NCI-H748 treated with DMSO at 0.1 percent for 48 hours (cell line): ENCODE measurements at regions not wholly inside any gene's neighbourhood (a gene's known extent, or its start where the extent isn't known, plus 50 kb on each side); places are given as distances from the start of the nearest gene placed in this dataset.

ENCODE experiments used
- DNase-seq: peaks from one replicate; lab custom pipeline; 2025; lab: John Stamatoyannopoulos, UW

- no peak for DNase-seq
Observed at GRCh38 chr5:2912741-2913140, 161.3 kb upstream of the IRX2 start.

DNA sequence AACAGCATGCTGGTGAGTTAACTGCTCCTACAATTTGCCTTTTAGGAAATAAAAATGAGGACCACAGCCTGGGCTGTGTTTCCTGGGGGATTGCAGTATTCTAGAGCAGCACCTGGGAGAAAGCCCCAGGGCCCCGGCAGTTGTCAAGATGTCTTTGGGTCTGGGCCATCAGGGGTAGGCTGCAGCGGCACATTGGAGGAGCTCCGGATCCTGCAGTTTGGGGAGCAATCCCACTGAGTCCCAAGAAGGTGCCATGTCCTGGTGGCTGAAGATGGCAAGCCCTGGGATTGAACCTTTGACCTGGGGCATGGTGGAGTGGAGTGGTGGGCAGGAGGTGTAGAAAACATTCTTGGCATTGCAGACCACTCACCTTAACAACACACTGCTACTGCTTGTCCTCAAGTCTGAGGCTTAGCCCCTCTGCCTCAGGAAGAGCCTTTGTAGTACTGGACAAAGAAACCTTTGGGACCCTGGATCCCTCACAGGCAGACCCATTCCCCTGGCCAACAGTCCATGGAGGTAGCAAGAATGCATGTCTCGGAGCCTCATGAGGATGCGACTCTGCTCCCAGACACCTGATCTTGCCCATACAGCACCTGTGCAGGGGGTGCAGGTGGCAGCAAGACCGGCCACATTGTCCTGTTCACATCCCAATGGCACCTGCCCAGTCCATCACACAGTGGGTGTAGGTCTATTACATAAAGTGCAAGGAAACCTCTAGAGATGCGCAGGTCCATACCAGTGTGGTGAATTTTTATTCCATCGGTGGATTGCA, 159.1 kb upstream of the IRX2 start:
- DNase-seq, result no peak

GRCh38 chr5:2909035-2909434, 157.6 kb upstream of the IRX2 start:
- no peak for DNase-seq

DNA sequence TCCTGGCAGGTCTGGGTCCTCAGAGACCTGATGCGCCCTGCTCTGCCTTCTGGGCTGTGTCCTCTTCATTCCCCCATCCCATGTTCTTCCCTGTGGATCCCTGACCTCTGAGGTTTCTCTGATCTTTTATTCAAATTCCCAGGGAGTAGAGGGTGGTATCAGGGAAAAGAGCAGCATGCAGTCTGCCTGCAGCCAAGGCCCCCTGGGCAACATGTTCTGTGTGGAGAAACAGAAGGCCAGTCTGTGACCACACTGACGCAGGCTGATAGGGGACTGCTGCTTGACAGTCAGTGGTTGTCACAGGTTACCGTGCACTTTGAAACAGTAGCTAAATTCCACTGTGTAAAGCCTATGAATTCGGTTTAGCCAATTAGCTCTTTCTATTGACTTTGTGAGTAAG, 156.6 kb upstream of the IRX2 start:
- no peak for DNase-seq

DNA sequence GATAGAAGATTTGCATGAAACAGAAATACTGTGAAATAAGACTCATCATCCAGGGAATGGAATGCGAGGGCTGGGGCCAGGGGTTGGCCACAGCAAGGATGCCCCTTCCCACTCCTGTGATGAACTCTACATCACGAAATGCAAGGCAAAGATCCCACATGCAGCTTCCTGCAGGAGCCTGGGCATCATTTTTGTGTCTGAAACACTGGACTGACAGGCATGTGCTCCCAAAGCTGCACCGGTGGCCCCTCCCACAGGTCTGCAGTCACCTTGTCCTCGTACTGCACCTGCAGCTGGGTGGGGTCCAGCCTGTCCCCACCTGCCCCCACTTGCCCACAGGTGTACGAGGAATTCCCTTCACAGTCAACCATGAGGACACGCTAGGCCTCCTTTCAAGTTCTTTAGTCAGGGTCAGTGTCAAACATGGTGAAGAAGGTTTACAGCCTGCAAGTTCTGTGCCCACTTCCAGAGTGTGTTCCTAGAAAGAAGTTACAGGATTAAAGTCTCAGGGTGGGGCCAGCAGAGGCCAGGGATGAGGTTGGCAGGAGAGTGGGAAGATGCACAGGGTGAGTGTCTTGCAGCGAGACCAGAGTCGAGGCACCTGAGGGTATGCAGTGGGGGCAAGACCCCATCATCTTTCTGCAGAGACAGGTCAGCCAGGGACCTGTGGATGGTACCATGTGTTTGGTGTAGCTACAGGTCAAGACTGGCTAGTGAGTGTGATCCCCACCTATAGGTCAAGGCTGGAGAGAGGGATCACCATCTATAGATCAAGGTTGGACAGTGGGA, 155.0 kb upstream of the IRX2 start:
- no peak for DNase-seq

DNA sequence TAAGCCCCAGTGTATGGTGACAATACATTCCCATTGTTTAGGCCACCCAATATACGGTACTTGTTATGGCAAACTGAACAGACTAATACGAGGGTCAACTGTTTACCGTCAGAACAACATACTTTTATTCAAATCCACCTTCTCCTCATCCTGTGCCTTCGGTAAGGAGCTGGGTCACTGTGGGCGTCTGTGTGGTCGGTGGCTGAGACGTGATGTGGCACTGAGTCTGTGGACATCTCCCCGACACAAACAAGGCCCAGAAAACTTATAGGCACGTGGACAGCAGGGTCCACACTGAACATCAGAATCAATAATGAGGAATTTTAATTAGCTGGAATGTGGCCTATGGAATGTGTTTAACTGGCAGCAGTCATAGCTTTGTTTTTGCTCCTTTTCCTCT, 154.3 kb upstream of the IRX2 start:
- no peak for DNase-seq

DNA sequence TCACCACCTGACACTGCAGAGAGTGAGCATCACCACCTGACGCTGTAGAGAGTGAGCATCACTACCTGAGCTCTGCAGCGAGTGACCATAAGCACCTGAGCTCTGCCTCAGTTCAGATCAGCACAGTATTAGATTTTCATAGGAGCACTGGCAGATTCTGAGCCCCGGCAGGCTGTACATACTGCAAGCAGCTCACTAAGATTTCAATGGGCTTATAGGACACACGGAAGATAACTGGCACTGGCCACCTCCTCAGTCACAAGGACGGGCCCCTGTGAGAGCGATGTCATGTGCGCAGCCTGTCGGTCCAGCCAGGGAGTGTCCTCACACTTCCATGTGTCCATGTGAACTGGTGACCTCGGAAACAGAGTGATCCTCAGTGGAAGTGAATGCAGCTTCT, 153.5 kb upstream of the IRX2 start:
- no peak for DNase-seq

GRCh38 chr5:2904399-2904798, 152.9 kb upstream of the IRX2 start:
- no peak for DNase-seq

DNA sequence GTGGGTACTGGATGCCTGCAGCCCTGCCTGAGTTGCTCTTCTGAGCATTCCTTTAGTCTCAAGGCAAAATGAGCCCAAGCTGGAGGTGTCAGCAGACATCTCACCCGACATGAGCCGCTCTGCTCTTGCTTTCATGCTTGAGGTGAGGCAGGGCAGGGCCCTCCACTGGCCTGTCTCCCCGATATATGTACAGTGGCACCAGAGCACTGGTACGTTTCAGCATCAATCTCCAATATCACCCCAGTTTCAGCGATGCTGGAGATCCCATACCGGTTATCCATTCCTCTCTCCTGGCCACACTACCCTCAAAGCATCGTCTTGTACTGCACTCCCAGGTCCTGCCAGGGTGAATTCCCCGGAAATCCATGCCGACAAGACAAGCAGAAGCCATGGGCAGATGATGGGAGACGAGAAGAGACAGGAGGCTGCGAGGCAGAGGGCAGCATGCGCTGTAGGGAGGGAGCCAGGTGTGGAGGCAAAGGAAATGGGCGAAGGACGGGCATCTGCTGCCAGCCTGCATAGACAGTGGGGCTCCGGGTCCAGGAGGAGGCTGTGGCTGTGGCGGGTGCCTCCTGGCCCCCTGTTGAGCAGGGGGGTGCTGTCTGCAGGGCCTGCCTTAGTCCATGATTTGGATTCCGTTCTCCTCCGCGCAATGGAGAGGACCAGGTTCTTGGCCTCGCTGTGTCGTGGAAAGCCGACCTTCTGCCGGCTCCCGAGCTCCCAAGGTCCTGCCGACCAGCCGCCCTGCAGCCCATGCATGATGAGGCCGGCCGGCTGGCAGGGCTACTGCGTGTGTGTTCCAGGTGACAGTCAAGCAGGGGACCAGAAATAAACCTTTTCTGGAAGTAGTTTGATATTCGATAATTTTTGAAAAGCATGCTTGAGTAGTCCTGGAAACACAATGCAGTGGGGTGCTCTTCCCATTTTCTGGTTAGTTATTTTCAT, 152.2 kb upstream of the IRX2 start:
- no peak for DNase-seq

DNA sequence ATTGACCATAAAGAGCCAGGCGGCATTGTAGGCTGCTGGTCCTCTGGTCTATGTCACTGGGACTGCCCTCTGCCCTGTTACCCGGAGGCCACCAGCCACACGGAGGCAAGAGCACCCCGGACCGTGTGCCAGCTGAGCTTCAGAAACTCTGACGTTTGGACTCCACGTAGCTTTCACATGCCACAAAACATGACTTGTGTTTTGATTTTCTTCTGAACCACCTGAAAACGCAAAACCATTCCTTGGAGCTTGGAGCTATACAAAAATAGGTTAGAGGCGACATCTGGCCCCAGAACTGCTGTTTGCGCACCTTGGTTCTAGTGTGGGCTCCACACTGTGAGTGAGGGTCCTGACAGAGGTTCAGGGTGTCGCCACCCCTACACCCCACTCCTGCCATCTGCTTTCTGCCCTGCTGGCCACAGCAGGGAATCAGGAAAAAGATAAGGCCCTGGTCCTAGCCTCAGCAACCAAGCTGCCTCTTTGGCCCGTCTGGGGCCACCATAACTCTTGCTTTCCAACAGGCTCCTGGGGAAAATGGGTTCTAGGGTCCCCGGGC, 151.3 kb upstream of the IRX2 start:
- DNase-seq, result no peak

DNA sequence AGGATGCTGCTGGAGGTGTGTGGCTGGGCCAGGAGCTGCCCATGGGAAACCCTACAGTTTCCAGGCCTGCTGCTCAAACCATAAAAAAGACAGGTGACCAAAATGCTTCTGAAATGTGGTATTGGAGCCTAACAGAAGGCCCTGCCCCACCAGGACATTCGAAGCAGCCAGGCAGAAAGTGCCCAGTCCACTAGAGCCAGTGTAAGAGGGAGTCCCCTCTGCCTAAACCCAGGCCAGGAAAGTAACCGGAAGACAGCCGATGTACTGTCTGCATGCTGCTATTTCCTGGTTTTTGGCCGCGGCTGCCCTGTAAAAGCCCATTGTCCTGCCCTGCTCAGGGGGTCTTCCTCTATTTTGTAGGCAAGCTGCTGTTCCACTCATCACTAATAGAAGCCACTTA, 150.7 kb upstream of the IRX2 start:
- no peak for DNase-seq

GRCh38 chr5:2901511-2901910, 150.0 kb upstream of the IRX2 start:
- no peak for DNase-seq

DNA sequence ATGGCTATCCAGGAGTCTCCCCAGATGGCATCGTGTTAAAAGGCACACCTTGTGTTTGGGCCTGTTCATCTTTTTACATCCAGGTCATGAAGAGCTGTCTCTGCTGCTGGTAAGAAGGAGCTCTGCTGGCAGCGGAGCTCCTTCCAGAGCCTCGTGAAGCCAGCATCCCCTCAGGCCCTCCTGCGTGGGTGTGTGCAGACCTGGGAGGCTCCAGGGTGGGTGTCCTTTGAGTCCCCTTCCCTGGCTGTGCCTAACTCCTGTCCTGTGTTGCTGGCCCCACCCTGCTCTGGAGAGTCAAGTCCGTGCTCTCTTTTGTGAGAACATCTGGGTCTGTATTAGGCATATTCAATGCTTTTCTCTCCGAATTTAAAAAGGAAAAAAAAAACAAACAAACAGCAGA, 149.6 kb upstream of the IRX2 start:
- no peak for DNase-seq

DNA sequence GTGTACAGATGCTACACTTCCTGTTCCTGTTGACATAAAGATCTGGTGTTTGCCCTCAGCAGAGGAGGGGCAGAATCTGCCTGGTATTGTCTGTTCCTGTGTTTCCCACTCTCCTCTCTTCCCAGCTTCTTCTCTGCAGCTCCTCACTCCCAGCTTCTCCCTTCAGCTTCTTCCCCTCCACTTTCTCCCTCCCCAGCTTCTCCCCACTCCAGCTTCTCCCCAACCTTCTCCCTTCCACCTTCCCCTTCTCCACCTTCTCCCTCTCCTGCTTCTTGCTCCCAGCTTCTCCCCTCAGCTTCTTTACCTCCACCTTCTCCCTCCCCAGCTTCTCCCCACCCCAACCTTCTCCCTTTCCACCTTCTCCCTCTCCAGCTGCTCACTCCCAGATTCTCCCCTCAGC, 148.9 kb upstream of the IRX2 start:
- DNase-seq, result no peak

DNA sequence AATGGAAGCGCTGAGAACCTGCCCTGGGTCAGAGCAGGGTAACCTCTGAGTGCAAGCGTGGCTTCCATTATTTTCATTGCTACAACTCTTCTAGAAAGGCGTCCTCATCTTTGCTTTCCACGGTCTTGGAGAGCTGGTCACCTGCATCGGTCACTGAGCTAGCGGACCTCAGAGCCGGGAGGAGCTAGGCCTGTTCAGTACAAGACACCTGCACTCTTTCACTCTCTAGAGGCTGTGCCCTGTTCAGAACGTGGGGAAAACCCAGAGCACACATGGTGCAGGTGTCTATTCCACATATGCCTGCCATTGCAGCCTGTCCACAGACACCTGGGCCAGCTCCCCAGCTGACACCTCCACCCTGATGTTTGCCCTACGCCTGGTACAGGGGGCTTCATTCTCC, 147.8 kb upstream of the IRX2 start:
- no peak for DNase-seq

DNA sequence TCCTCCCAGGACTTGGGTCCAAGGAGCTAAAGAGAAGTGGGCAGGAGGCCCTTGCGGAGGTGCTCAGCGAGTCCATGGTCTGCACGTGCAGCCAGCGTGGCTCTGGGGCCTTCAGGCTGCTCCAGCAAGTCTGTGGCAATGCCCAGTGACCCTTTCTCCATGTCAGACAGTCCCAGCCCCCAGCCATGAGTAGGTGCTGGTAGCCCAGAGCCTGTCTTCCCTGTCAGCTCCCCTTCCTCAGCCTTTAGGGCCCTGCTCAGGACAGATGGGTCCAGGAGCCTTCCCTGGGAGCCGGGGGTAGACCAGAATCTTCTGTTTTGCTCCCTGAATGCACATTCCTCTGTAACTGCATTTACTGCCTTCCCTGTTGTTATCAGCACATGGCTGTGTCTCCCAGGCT, 147.2 kb upstream of the IRX2 start:
- no peak for DNase-seq

DNA sequence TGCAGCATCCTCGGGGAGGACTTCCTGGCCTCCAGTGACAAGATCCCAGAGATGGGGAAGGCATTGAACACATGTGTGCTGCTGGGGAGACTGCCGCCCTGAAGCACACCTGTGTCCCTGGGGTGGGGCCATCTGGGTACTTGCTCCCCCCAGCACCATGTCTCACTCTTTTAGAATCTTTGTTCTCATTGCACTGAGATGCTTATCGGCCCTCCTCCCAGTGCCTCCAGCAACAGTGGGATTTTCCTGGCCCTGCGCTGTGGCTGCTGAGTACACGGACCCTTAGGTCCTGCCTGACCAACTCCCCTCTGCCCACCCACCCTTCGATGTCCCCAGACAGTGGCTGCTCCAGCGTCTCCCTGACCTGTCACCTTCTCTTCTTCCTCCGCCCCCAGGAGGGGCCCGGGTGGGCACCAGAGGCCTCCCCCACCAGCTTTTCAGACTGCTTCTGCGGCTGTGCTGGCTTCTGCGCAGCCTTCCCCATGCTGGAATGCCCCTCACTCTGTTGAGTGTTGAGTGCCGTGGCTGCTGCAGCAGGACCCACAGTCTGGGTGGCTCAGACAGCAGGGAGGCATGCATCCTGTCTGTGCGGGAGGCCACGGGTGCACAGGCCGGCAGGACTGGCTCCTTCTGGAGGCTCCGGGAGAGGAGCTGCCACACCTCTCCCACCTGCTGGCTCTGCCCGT, 145.9 kb upstream of the IRX2 start:
- DNase-seq, result no peak

DNA sequence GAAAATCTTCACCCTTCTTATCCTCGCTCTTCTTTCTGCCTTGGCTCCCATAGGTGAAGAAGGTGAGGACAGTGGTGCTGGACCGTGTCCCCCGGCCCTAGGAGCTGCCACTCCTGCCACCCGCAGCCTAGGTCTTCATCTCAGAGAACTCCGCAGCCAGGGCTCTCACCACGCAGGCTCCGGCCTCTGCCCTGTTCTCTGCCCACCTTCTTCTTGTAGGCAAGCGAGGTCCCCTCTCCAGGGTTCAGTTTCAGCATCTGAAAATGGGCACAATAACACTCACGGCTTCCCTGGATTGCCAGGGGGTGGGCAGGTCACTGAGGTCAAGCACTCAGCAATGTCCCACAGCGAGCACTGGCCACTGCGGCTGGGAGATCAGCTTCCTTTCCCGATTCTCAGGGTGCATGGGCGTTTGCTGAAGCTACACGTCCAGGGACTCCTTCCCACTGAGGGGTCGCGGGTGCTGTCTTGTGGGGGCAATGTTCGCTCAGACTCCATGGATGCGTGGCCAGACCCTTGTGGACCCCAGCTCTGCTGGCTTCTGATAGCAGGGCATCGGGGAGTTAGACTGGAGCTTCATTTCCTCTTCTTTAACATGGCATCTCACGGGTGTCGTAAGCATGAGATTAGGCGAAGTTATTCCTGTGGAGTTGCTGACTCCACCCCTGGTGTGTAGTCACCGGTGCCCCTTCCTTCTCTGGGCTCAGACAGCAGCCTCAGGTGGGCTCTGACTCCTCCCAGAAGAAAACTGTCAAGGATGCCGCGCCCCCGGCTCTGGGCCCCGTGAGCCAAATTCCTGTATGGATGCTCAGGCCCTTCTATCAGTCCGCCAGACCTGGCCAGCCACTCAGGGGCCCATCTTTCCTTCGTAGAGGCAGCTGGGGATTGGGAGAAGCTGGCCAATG, 145.1 kb upstream of the IRX2 start:
- no peak for DNase-seq

DNA sequence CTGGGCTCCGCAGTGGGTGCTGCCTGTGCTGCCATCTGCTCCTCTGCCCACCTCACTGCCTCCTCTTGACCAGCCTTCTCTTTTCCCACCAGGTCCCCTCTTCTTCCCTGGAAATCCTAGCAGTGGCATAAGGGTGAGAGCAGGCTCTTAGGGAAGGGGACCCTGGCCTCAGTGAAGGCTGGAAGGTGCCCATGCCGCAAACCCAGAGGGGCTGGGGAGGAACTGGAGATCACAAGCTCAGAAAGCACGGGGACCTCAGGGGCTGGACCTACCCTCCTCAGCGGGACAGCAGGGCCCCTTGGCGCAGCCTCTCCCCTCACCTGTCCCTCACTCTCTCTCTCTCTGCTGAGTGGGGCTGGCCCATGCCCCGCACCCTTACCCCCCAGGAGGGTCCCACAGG, 144.4 kb upstream of the IRX2 start:
- DNase-seq, result no peak

DNA sequence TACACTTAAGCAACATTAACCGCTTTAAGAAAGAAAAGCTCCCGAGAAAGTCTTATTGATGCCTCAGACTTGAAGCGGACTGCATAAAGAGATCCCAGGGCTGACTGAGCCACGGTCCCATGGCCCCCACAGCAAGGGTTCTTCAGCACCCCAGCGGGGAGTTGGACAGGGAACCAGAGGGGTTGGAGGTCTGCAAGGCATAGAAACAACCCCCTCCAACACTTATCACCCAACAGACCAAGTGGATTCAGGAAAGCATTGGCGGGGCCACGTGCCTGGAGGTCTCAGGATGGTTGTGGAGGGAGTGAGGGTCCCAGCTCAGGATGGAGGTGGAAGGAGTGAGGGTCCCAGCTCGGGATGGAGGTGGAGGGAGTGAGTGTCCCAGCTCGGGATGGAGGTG, 143.7 kb upstream of the IRX2 start:
- no peak for DNase-seq

DNA sequence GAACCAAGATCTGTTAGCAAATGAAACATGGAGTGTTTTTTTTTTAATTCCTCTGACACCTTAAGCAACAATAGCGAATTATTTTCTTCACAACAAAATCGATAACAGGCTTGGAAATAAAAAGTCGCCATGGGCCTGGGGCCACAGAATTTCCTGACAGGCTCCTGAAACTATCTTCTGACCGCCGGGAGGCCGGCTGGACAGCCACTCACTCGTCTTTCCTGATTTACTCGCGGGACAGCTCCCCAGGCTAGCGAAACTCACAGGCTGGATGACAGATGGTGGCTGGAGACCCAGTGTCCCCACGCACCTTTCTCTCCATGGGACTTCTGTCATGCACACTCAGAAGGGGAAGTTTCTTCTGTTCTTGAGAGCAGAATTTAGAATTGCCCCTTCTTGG, 143.3 kb upstream of the IRX2 start:
- no peak for DNase-seq
